Caco-2 (cell line): ENCODE measurements at regions not wholly inside any gene's neighbourhood (a gene's known extent, or its start where the extent isn't known, plus 50 kb on each side); places are given as distances from the start of the nearest gene placed in this dataset.
"Not testable (repeated sequence)": the region's sequence is repeated elsewhere in the genome, so short reads cannot be mapped to it uniquely, and the experiment has no call there.

Source experiments
- BruUV-seq: library from RNA; stranded (reverse); fragments of 400-500 nt; replicated peaks from 2 replicates; lab custom pipeline; 2021; lab: Mats Ljungman, UMichigan
- CTCF ChIA-PET: fragments of 300-600 bp; sonication (Branson Sonifier 250); formaldehyde crosslinking; loops from one replicate; lab custom pipeline; 2022; ENCODE audit warnings: antibody characterized with exemption; lab: Charles Lee
- POLR2A ChIA-PET: fragments of 300-600 bp; sonication (Branson Sonifier 250); formaldehyde crosslinking; loops from one replicate; lab custom pipeline; 2022; ENCODE audit warnings: antibody characterized with exemption; lab: Charles Lee
- DNase-seq, 2 experiments: peaks; one replicate each; pipeline versions ENCODE4 v3.0.0 to v3.0.0-alpha.2; 2020 to 2022
- H3K27me3 ChIP-seq: replicated peaks from 2 replicates; pipeline ENCODE4 v1.6.0; 2011; ENCODE audit warnings: low read length; ENCODE audit not compliant: control insufficient read depth, insufficient read depth
- H3K36me3 ChIP-seq: 2 replicates; pipeline ENCODE4 v1.5.1; 2011; ENCODE audit warnings: low read length; ENCODE audit not compliant: control insufficient read depth, insufficient read depth
- H3K4me1 ChIP-seq: fragments of 250-450 bp; sonication (Bioruptor Pico); 2 replicates; pipeline ENCODE4 v1.5.1; 2020; ENCODE audit warnings: mild to moderate bottlenecking
- H3K4me3 ChIP-seq: 2 replicates; pipeline ENCODE4 v1.5.1; 2011; ENCODE audit warnings: low read depth, mild to moderate bottlenecking, control low read depth, low read length
- H3K9me3 ChIP-seq: fragments of 250-450 bp; sonication (Bioruptor Pico); 2 replicates; pipeline ENCODE4 v1.5.1; 2020; ENCODE audit warnings: mild to moderate bottlenecking, moderate library complexity
- H3K27ac Mint-ChIP-seq: one replicate; pipeline ENCODE4 v1.8.0; 2022; ENCODE audit warnings: mixed read lengths; ENCODE audit not compliant: unreplicated experiment
- H3K27me3 Mint-ChIP-seq: one replicate; pipeline ENCODE4 v1.8.0; 2022; ENCODE audit warnings: mixed read lengths; ENCODE audit not compliant: insufficient read depth, unreplicated experiment
- H3K36me3 Mint-ChIP-seq: one replicate; pipeline ENCODE4 v1.8.0; 2022; ENCODE audit warnings: mild to moderate bottlenecking, mixed read lengths; ENCODE audit not compliant: insufficient read depth, unreplicated experiment
- H3K4me1 Mint-ChIP-seq: one replicate; pipeline ENCODE4 v1.8.0; 2022; ENCODE audit warnings: low read depth, mixed read lengths; ENCODE audit not compliant: unreplicated experiment
- H3K4me3 Mint-ChIP-seq: one replicate; pipeline ENCODE4 v1.8.0; 2022; ENCODE audit warnings: mild to moderate bottlenecking, moderate library complexity, mixed read lengths; ENCODE audit not compliant: unreplicated experiment
- H3K9me3 Mint-ChIP-seq: one replicate; pipeline ENCODE4 v1.8.0; 2022; ENCODE audit warnings: mixed read lengths; ENCODE audit not compliant: unreplicated experiment
- CTCF ChIP-seq, 2 experiments: fragments of 200-600 bp in 1 of 2; IDR thresholded peaks; 1 replicate in 1 of 2; 2 replicates in 1 of 2; pipeline versions ENCODE4 v1.5.1 to v1.8.0; 2011 to 2022; ENCODE audit warnings: antibody characterized with exemption in 1 of 2, control low read depth in 1 of 2, inconsistent platforms in 1 of 2, low read depth in 1 of 2, low read length in 1 of 2, mild to moderate bottlenecking in 1 of 2, moderate library complexity in 1 of 2; ENCODE audit not compliant: insufficient read depth in 1 of 2, severe bottlenecking in 1 of 2, unreplicated experiment in 1 of 2
- intact Hi-C: fragments of 100-400 bp; cut with micrococcal nuclease; formaldehyde crosslinking; loops from one replicate; pipeline ENCODE4 v1.10.0; 2022; ENCODE audit not compliant: unreplicated experiment

GRCh38 chr10:45920876-45921275, 51.4 kb upstream of the TIMM23 start:
- POLR2A ChIA-PET, H3K4me1 ChIP-seq, H3K9me3 ChIP-seq, H3K9me3 Mint-ChIP-seq, H3K4me1 Mint-ChIP-seq, H3K36me3 ChIP-seq, H3K27ac Mint-ChIP-seq, H3K4me3 ChIP-seq, intact Hi-C loops, BruUV-seq, H3K27me3 Mint-ChIP-seq, DNase-seq, CTCF ChIA-PET, H3K4me3 Mint-ChIP-seq, H3K27me3 ChIP-seq: not testable (repeated sequence)
- peaks cover 12% of the 10 kb centered on the region for H3K36me3 Mint-ChIP-seq
- peak in 1 of 2 experiments; percentile 29 for TF ChIP-seq CTCF (IDR thresholded peaks at IDR 0.05; ENCODE audit: insufficient read depth in 1 of 2, low read depth in 1 of 2, low read length in 1 of 2, severe bottlenecking in 1 of 2, unreplicated experiment in 1 of 2)
